Iris pigment epithelial cell (primary cell): ENCODE measurements at regions not wholly inside any gene's neighbourhood (a gene's known extent, or its start where the extent isn't known, plus 50 kb on each side); places are given as distances from the start of the nearest gene placed in this dataset.
A peak's percentile ranks its signal among the peaks of the same experiment; 100 is the strongest.

Source experiments
- DNase-seq: peaks from one replicate; pipeline ENCODE4 v3.0.0-alpha.2; 2011; ENCODE audit warnings: low read depth

GRCh38 chr21:29228306-29228705 is 70.4 kb upstream of the BACH1 start:
- DNase-seq: peak; percentile 75

- DNase-seq: peak; percentile 79
Observed at GRCh38 chr21:29230551-29231261, 68.0 kb upstream of the BACH1 start.

- no peak for DNase-seq
Observed at GRCh38 chr21:29231756-29232529, 66.8 kb upstream of the BACH1 start.

DNA sequence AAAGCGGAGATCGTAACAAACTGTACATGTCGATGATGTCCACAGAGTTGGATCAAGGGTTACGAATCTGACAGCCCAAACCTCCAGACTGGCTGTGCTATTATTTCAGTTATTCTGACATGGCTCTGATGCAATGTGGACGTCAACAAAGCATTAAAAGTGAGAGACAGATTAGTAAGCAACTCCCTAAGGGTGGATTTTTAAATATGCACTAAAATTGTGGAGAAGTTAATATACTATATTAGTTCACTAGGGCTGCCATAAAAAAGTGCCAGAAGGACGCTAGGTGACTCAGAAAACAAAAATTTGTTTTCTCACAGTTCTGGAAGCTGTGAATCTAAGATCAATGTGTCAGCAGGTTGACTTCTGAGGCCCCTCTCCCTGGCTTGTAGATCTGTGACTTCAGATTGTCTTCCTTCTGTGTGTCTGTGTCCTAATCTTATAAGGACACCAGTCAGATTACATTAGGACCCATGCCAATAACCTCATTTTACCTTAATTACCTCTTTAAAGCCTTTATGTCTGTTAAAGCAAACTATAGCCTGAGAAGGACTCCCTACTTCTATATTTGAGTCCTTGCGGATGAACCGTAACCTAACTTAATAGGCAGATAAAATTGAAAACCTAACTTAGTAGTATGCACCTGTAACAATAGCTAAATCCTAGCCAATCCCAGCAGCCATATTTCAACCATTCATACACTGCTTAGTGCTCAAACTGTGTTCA is 66.0 kb upstream of the BACH1 start:
- peak; percentile 82 for DNase-seq

DNA sequence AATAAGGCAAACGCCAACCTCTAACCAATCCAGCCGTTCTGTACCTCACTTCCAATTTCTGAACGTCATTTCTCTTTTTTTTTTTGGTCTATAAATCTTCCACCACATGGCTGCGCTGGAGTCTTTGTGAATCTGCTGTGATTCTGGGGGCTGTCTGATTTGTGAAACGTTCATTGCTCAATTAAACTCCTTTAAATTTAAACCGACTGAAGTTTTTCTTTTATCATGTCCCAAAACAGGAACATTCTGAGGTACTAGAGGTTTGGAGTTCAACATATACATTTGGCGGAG is 65.5 kb upstream of the BACH1 start:
- DNase-seq: no peak

- no peak for DNase-seq
Observed at GRCh38 chr21:29233611-29234540, 64.8 kb upstream of the BACH1 start.

- DNase-seq: no peak
Observed at GRCh38 chr21:29235714-29236197, 63.0 kb upstream of the BACH1 start.

GRCh38 chr21:29236201-29236600 is 62.5 kb upstream of the BACH1 start:
- DNase-seq: no peak

- no peak for DNase-seq
Observed at GRCh38 chr21:29237110-29238052, 61.3 kb upstream of the BACH1 start.

DNA sequence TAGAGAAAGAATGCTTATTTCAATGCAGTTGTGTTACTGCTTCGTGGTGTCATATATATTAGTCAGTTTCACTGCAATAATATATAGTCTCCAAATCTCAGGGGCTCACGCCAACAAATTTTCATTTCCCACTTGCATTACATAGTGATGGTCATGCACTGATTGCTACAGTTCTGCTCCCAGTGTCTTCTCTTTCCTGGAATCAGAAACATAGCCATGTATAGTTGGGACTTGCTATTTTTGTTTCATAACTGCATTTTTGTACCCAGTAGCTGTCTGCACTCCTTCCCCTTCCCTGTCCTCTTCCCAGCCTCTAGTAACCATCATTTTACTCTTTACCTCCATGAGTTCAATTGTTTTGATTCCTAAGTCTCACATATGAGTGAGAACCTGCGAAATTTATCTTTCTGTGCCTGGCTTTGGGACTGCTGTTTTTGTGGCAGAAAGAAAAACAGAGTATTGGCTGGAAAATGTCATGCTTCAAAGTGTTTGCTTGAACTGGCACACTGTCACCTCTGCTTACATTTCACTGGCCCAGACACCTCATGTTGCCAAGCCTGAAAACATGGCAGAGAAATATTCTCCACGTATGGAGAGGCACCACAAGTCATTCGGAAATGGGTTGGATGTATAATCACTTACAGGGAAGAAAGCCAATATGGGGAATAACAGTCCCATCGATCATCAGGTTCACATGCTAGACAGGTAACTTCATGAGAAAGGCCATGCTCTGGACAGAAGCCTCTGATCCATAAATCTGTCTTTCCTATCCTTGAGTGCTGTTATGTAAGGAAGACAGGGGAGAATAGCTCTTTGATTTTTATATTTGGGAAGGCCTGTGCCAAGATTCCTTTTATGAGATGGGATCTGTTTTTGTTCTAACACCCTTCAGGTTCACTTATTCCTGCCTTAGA is 60.4 kb upstream of the BACH1 start:
- no peak for DNase-seq

DNA sequence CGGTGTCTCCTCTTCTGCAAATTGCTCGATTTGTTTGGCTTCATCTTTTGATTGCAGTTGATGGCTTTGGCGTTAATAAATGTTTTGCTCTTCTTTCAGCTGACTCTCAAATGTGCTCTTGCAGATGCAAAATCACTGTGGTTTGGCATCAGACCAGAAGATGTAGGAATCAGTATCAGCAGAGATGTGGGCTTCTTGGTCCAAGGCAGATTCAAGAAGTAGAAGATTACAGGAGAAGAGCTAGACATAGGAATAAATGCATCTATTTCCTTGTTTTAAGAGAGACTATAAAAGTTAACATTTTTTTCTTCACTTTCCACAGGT is 59.8 kb upstream of the BACH1 start:
- DNase-seq: peak; percentile 87

DNA sequence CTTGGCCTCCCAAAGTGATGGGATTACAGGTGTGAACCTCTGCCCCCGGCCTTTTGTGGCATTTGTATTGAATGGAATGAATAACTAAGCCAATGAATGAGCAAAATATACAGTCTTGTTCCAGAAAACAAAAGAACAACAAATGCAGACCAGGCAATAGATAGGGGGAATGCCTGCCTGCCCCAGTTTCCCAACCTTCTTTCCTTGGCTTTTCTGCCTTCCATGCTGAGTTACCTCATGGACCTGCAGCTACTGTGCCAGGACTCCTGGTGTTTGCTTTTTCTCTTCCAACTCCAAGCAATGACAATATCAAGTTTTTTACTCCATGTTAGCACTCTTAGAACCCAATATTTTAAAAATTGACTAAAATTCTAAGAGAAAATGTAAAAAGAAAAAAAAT is 58.6 kb upstream of the BACH1 start:
- DNase-seq: no peak

DNA sequence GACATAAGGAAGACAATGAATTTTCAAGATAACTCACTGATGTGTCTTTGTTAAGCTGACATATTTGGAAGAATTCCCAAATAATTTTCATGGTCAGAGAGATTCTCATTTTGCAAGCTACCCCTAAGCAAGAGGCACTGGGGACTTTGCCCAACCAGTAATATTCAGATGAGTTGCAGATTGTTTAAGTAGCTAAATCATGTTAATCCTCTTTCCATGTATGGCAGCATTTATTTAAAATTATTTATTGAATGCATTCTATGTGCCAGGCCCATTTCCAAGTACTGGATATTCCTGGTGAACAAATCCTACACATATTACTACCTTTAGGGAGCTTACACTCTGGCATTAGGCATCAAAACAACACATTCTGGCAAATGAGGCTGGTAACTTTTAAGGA is 56.5 kb upstream of the BACH1 start:
- no peak for DNase-seq

DNA sequence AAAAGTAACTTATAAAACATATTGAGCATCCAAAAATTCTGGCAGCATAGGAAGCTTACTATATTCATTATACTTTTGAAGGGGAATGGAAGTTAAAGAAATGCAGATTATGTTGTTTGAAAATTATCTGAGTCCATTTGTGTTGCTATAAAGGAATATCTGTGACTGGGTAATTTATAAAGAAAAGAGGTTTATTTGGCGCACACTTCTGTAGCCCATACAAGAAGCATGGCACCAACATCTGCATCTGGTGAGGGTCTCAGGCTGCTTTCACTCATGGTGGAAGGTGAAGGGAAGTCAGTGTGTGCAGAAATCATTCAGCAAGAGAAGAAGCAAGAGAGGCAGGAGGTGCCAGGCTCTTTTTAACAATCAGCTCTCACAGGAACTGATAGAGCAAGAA is 55.5 kb upstream of the BACH1 start:
- DNase-seq: no peak

DNA sequence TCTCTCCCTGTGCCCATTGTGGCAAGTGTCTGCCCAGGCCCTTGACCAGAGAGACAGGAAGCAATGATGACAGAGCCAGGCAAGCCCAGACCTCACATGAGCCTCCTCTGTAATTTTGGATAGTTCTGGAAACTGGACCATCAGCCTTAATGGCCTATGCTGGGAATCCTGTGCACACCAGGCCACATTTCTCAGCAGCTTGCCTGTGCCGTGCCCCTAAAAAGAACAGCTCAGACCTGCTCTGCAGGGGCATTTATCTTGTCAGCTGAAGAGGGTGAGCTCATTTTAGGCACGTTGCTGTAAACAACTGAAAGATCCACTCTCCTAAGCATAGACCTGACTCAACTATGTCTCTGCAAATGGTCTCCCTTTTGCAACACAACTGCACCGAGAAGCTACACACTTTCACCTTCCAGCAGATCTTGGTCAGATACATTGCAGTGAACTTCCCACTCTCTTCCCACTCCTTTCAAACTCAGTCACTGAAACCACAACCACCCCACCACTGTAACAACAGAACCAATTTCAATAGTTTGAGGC is 53.5 kb upstream of the BACH1 start:
- DNase-seq: no peak

DNA sequence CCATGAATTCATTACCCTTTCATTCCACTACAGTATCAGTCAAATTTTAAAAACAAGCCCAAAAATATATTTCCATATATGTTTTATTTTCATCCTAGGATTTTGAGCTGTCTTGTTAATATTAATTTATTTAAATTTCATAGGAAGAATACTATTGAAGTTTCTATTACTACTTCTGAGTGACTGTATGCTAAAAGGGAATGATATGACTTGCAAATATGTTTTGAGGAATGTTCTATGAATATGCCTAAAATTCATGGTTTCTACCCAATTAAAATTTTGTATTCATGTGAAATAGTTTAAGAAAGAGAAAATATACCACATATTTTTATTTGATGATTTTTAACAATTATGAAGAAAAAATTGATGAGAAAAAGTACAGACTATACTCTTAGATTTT is 52.9 kb upstream of the BACH1 start:
- DNase-seq: no peak

GRCh38 chr21:29246614-29247013 is 52.1 kb upstream of the BACH1 start:
- DNase-seq: no peak

- no peak for DNase-seq
Observed at GRCh38 chr21:29248124-29248523, 50.6 kb upstream of the BACH1 start.
